Fibroblast of upper back skin (primary cell): ENCODE measurements at regions not wholly inside any gene's neighbourhood (a gene's known extent, or its start where the extent isn't known, plus 50 kb on each side); places are given as distances from the start of the nearest gene placed in this dataset.

ENCODE experiments used
- DNase-seq: peaks from one replicate; pipeline ENCODE4 v3.0.0-alpha.2; 2013

DNA sequence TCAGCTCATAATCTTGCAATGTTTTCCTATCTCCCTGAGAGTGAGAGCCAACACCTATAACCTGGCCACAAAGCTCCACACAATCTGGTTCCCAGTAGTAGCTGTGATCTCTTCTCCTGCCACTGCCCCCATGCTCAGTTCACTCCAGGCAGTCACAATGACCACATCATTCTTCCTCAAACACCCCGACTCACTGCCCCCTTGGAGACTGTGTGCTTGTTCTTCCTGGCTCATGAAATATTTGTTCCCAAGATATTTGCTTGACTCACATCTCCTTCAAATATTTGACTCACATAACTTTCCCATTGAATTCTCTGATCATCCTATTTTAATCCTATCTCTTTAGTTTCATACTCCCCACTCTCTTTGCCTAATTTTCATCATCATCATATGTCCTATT is 173.7 kb downstream of the AREG start:
- peak; percentile 54 for DNase-seq

DNA sequence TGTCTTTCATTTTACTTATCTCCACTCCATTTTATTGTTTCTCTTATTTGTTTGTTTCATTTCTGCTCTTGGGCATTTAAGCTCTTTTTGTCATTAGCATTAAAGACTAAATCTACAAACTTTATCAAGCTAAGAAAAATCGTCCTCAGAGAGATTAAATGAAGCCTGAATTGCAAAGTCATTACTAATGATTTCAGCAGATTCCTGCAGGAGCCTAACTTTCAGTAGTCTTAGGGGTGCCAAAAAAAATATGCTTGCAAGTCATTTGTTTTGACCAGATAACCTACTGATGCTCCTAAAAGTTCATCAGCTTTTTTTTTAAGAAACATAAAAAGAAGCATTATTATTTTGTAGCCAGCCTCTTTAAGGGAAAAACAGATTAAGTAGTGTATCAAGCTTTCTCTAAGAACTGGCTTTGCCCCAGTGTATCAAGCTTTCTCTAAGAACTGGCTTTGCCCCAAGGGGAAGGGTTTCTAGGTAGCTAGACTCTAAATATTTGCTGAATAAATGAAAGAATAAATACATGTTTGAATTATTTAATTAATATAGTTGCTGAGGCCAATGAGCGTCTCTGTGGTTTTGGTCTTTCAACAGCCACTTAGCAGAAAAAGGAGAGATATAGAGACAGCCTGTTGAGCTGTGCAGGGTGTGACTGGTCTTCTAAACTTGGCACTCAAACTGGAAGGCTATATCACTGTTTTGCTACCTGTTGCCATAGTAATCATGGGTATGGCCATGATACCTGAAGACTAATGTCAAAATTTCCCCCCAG is 174.2 kb downstream of the BTC start:
- peak; percentile 22 for DNase-seq

DNA sequence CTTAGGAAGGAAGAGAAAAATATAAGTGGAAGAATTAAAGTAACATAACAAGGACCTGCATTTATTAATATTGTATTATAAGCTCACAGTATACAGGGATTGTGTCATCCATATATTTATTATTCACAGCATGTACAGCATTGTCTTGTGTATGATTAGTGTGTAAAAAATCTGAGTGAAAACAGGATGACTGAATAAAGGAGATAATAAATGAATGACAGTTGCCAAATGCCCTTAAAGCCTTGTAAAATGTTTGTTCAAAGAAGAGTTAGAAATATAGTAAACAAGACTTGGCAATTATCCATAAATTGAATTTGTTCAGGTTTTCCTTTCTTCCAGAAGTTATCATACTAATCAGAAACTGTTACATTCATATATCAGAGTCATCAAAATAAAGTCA is 172.7 kb downstream of the BTC start:
- DNase-seq = no peak

DNA sequence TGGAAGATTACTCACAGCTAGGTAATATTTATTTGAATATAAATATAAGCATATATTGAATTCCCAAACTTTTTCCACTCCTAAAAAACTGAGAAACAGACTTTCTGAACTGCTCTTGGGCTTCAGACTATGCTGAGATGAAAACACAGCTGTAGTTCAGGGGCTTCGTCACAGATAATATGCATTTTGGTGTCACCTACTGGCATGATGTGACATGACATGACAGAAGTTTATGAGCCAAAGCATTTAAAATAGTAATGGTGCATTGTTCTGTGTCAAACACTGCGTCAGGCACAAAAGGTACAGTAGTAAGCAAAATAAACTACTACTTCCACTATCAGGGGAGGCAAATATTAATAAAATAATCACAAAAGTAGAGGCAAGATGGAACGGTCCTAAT is 171.3 kb downstream of the BTC start:
- DNase-seq = peak; percentile 42

DNA sequence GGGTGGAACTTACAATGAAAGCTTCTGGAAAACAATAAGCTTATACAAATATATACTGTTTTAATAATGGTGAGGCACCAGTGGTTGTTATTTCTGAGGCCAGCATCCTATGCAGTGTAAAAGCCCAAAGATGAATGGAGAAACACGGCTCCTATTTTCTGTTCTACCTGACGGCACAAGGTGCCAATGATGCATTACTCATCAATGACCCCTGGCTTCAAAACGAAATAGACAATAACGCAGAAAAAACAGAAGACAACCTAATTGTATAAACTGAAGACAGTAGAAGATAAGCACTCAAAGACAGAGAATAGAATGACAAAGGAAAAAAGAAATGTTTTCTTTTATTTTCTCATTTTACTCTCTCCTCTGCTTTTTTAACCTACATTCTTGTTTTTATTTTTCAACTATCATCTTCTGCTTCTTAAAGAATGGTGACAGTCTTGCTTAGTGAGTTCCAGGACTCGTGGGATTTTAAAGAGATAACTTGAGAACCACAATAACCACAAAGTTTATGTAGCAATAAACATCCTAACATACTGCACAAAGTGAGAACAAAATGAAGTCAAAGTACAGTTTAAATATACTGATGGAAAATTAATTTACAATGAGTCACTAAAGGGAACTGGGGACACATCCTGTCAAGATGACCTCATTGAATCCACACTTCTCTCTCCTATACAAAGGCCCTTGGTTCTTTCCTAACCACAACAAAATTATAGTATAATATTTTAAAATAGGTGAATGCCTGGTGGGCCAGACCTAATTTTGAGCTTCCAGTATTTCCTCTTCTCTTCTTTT is 169.8 kb downstream of the BTC start:
- peak; percentile 78 for DNase-seq

DNA sequence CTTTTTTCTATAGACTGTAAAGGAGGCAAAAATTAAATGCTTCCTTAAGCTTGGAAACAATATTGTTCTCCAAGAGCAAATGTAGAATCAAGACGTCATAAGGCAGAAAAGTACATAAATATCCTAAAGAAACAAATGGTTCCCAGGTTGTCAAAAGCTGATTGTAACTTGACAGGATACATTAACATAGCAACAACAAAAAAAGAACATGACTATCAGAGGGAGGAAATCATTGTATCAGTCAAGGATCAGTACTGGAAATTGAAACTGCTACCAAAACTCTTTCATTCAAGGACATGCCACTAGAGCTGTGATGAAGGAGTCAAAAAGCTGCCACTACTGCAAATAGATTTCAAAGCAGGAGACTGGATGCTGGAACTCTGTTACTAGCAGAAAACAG is 168.3 kb downstream of the BTC start:
- no peak for DNase-seq

DNA sequence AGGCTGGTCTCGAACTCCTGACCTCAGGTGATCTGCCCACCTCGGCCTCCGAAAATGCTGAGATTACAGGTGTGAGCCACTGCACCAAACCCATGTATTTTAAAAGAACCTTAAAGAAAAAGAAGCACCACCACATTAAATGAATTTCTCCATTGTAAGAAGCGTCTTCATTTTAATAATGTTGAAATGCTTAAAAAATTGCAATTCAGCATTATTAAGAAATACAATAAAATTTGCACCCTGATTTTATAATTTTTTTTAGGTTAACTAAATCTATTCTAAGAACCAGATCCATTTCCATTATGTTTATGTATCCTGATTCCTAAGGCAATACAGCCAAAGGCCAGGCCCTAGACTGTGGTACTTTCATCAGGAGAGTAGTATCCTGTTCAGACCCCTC is 167.2 kb downstream of the BTC start:
- no peak for DNase-seq

DNA sequence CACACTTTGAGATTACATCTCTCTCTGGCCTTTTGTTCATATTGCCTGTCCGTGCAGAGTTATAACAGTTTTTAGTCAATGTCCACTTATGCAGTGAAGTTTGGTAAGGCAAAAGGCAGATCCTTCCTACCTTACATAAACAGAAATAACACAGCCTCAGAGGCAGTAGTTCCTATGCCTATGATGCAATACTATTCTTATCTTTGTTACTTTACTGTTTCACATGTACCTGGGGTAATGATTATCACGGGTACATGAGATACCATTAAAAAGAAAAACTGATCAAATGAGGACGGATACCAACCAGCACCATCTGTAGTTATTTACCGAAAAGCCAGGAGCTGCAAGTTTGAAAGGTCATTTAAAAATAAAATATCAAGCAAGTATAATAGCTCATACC is 166.8 kb downstream of the BTC start:
- DNase-seq = no peak

DNA sequence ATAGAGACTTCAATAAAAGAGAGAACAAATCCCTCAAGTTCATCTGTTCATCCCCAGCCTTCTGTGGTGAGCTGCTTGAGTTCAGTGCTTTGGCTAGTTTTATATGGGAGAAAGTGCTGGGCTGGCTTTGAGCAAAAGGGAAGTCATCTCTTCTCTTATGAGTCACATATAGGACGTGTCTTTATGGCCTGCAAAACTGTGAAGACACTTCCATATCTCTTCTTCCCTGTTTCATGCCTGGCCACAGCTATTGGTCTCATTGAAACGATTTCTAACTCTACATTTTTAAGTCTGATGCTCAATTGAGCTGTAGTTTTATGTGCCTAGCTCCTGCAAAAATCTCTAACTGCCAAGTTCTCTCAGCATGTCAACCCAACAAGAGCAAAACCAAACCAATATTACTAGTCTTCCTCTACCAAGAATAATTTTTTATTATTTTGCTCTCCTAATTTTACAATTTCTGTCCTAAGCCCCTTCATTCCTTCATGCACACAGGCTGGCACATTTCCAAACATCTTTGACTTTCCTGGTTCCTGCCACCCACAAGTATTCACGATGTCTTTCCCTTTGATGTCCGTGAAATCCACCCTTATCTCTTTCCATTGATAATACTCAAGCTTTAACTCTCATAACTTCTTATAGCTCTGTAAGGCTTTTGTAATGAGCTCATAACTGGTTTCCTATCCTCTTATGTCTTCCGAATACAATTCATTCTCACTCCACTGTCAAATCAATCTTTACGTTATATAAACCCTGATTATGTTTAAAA is 165.3 kb downstream of the BTC start:
- no peak for DNase-seq

DNA sequence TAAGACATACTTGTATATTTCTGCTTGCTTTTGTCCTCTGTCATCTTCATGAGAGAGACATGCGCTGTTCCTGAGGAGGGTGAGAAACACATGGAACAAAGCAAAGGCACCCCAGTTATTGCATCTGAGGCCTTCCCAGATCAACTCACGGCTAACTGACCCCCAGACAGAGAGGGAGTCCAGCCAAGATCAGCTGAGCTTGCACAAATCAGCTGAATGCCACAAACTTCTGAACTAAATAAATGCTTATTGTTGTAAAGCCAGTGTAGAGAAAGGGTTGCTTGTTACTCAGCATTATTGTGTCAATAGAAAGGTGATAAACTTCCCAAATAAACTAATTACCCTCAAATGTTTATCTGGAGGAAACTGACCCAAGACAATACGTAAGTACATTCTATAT is 163.8 kb downstream of the BTC start:
- no peak for DNase-seq

DNA sequence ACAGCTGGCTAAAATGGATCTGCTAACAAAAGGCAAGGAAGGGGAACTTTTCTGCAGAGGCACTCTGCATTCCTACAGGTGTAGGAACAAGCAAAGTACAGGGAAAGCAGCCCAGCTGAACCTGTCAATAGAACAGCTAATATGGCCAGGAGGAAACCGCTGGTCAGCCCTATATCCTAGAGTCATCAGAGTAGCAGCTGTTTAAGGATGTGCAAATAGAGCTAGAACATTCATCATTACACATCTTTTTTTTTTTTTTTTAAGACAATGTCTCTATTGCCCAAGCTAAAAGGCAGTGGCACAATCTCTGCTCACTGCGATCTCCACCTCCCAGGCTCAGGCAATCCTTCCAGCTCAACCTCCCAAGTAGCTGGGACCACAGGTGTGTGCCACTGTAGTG is 163.0 kb downstream of the BTC start:
- no peak for DNase-seq

DNA sequence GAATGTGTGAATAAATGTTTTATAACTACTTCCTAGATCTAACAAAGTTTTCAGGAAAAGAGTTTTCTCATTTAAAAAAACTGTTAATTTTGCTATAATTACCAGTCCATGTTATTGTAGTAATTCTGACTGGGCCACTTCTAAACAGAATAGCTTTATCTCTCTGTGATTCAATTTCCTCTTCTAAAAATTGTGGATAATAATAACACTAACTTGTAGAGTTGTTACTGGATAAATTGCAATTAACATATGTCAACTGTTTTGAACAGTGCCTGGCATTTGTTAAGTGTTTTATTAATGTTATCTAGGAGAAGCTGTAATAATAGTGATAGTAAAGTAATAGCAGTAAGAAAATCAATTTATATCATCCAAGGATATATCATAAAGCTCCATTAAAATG is 162.3 kb downstream of the BTC start:
- no peak for DNase-seq

DNA sequence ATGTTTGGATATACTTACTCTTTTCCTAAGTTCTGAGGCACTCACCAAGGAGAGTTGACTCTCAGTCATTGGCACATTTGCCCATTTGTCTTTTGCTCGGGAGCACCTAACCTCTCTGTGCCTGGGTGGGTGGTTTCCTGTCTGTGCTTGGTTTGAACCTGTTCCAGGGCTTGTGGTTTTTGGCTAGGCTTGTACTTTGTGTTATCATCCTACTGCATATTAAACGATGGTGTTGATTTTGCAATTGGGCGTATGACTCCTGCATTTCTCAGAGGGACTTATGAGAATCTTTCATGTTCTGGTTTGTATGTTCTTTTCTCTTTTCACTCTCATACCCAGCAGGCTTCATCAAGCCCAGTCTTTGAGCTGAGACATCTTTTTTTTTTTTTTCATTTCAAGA is 161.7 kb downstream of the BTC start:
- peak; percentile 83 for DNase-seq

DNA sequence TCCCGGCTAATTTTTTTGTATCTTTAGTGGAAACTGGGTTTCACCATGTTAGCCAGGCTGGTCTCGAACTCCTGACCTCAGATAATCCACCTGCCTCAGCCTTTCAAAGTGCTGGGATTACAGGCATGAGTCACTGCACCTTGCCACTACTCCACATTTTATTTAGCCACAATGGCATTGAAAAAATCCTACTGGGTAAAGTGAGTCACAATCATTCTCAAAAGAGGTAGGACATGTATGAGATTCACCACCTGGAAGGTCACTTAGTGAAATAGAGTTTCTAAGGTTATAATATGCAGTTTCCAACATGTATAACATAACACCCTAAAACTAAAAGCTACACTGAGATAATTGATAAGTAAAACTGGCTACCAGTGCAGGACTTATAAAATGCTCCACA is 159.2 kb downstream of the BTC start:
- DNase-seq = no peak

DNA sequence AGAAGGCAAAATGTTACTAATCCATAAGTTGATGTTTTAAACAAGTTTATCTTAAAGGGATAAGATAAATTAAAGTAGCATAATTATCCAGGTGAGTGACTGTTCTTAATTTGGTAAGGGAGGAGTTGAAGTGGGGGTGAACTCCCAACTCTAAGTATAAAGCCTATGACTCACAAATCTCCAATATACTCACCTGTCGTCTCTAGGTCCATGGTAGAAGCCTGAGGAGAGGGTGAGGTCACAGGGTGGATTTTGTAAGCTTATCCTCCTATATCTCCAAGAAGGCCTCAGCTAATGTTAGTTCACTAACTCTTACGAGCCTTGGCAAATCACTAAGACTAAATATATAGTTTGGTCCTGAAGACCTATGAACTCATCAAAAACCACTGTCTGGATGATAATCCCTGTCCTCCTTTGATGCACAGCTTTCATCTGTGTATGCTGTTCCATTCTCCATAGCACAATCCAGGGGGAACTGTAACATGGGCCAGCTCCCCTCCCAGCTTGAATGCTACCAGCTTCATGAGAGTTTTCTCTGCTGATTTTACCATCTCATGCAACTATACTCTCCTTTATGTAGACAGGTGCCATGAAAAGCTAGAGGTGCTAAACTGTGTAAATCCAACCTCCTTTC is 158.7 kb downstream of the BTC start:
- no peak for DNase-seq

DNA sequence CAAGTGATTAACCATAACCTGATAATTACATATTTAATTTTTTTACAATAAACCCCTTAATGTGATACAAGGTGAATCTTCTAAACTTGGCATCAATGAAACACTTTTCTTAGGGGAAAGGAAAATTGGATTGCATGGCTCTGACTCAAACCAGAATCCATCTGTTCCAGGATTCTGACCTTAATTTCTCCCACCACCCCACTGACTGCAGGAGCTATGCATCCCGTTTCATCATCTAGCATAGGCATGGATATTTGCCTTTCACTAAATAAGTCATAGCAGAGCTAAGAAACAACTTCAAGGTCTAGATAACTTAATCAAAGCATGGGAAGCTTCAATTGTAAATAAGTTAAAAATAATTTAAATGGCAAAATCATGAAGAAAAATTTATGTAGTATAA is 156.3 kb downstream of the BTC start:
- DNase-seq = peak; percentile 80

DNA sequence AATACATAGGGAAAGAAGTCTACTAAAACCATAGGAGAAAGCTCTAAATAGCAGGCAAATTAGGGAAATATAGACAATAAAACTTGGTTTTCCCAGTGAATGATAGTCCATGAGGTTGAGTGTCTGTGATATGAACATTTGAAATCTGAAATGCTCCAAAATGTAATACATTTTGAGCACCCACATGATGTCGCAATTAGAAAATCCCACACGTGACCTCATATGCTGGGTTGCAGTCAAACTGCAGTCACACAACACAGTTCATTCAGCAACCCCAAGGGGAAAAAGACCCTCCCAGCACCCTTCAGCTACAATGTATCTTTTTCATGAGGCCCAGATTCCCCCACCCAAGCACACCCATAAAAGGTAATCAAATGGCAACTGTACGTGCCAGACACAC is 155.6 kb downstream of the BTC start:
- no peak for DNase-seq

DNA sequence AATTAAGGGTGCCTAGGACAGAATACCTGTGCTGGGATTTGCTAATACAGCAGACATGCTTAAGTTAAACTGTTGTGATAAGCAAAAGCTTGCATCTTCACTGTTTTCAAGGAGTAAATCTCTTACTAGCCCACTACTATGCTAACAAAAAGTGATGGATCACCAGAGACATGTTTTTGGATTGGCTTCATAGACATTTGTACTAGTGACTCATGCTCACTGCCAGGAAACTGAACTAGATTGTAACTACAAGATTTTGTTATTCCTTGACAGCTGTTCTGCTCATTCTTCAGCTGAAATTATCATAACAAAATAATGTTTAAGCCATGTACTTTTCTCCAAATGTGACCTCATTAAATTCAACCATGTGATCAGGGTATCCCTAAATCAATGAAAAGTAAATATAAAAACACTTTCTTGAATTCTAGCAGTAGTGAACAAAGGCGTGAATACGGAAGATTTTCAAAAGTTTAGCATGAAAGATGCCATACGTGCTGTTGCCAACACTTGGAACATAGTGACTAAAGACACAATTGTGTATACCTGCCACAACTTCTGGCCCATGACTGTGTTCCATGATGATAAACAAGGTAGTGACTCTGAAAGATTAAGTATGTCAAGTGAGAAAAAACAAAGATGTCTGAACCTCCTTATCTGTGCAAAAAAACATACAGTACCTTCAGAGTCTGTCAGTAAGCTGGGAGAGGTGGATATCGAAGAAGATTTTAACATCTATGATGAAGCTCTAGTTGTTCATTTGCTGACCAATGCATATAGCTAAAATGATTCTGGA is 154.0 kb downstream of the BTC start:
- DNase-seq = peak; percentile 84

DNA sequence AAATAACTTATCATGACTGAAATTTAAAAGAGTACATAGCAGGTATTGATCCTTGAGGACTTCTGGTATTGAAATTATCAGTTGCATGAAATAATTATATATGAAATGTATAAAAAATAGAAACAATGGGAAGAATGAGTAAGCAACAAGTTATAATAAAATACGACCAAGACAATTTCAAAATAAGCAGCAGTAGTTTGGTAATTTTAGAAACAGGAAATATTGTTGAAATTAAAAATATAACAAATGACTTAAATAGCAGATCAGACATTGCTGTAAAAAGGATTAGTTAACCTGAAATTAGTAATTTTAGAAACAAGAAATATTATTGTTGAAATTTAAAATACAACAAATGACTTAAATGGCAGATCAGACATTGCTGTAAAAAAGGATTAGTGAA is 152.3 kb downstream of the BTC start:
- no peak for DNase-seq

DNA sequence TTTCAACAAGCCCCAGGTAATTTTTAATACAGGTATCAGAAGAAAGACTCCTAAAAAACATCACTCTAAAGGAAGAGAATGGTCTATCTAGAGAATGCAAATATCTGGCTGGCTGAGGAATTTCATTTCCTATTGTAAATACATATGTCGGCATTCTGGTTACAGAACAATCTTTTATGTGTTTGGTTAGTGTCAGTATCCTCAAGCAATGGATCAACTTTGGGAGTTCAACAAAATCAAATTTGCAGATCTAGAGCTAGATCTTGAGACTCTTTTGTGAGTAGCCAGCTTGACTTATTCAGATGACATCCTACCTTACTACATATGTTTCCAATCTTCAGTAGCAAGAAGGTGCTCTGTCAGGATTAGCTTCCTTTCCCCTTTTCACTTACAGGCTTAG is 145.1 kb downstream of the BTC start:
- DNase-seq = no peak

DNA sequence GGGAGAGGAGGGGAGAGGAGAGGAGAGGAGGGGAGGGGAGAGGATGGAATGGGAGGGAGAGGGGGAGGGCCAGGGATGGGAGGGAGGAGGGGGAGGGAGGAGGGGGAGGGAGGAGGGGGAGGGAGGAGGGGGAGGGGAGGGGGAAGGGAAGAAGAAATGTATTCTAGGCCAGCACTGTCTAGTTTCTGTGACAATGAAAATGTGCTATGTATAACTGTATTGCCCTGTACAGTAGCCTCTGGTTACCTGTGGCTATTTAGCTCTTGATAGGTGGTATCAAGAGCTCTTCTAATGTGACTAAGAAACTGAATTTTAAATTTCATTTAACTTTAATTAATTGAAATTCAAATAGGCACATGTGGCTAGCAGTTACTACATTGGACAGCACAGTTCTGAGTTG is 143.1 kb downstream of the BTC start:
- no peak for DNase-seq
